AG10803 (cell line): ENCODE measurements at regions not wholly inside any gene's neighbourhood (a gene's known extent, or its start where the extent isn't known, plus 50 kb on each side); places are given as distances from the start of the nearest gene placed in this dataset.

Experiments
- DNase-seq: peaks from one replicate; pipeline ENCODE4 v3.0.0; 2010; ENCODE audit warnings: low read depth
- H3K4me3 ChIP-seq: 2 replicates; pipeline ENCODE4 v1.5.1; 2011; ENCODE audit warnings: mild to moderate bottlenecking, low read length, control low read depth
- TF ChIP-seq, protein P1 (sequence below): conservative IDR thresholded peaks from 2 replicates; pipeline ENCODE4 v1.5.1; 2011; ENCODE audit warnings: mild to moderate bottlenecking, low read length, control low read depth, inconsistent platforms

DNA sequence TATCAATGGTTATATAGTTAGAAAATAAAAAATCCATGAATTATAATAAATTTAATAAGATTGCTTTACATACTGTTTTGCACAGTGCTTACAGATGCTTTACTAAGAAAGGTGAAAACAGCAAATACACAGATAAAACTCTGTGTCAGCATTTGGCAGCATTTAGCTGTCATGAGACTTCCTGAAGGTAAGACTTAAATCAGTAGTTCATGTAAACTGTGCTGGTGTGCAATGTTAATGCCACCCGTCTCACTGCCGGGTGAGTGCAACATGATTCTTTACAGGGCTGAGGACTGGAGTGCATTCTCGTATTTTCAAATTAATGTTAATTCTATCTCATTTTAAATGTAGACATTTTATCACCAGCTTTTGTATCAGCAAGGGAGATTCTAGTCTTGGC lies 326.2 kb upstream of the POT1 start:
- DNase-seq = no peak
- TF ChIP-seq, protein P1, sequence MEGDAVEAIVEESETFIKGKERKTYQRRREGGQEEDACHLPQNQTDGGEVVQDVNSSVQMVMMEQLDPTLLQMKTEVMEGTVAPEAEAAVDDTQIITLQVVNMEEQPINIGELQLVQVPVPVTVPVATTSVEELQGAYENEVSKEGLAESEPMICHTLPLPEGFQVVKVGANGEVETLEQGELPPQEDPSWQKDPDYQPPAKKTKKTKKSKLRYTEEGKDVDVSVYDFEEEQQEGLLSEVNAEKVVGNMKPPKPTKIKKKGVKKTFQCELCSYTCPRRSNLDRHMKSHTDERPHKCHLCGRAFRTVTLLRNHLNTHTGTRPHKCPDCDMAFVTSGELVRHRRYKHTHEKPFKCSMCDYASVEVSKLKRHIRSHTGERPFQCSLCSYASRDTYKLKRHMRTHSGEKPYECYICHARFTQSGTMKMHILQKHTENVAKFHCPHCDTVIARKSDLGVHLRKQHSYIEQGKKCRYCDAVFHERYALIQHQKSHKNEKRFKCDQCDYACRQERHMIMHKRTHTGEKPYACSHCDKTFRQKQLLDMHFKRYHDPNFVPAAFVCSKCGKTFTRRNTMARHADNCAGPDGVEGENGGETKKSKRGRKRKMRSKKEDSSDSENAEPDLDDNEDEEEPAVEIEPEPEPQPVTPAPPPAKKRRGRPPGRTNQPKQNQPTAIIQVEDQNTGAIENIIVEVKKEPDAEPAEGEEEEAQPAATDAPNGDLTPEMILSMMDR = no peak
- no peak overlapping the region for H3K4me3 ChIP-seq

DNA sequence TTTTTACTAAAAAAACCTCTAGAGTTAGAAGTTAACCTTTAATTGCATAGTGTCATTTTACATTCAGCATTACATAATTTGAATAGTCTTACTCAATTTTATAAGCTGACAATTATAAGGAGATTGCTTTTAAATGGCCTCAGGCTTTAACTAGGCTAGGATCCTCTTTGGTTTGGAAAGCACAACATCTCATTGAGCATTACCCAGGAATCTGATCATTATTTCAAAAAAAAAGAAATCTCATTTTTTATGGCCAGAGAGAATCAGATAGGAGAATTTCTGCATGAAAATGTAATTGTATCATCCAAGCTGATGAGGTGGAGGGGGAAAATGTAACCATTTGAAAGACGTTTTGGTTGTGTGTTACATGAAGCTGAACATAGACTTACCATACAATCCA lies 324.9 kb upstream of the POT1 start:
- H3K4me3 ChIP-seq = no peak overlapping the region
- DNase-seq = no peak
- TF ChIP-seq, protein P1 = no peak

DNA sequence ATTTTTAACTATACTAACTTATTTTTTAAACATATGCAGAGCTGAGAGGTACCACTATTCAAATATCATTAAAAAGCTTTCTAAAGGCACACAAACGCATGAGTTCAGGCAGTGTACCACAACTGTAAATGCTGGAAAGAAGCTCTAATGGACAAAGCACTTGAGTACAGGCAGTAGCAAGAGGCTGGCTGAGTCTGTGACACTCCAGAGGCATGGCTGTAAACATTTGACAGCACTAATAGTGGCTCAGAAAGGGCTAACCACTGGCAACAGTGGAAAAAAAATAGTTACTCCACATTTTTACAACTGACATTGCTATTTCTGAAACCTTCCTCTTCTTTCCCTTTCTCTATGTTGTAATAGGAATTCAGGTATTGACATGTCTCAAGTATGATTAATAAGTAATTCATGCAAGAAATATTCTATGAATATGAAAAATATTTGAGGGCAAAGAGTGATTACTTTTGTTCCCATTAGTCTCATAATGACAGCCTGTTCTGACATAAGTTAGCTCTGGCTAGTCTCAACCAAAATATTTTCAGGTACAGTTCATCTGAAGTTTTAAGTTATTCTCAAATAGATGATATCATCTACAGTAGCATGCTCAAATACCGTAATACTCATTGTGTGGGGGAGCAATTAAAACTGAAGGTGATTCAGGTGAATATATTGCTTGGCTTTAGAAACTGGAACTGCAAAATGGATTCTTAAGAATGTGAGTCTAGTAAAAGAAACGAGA lies 324.0 kb upstream of the POT1 start:
- H3K4me3 ChIP-seq = no peak overlapping the region
- TF ChIP-seq, protein P1 = no peak
- no peak for DNase-seq

DNA sequence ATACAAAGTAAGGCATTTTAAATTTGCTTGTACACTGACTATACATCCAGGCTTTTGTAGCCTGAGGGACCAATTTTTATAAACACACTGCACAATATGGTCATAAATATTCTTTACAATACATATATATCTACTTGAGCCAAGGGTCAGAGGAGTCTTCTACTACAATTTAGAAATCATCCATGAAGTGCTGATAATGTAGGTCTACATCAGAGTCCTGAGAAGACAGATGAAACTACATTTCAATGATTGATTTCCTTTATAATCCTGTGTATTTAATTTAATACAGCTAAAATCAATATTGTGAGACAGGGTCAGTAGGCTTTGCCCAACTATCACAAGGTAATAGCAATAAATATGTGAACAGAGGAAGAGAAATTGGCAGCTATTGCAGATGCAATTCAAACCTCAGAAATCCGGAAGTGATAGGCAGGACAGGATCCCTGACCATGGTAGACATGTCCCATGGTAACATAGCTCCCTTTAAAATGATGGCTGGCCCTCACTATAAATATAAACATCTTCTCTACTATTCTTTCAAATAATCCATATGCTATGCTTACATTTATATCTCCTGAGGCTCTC lies 318.0 kb upstream of the POT1 start:
- DNase-seq = no peak
- TF ChIP-seq, protein P1 = no peak
- no peak overlapping the region for H3K4me3 ChIP-seq

DNA sequence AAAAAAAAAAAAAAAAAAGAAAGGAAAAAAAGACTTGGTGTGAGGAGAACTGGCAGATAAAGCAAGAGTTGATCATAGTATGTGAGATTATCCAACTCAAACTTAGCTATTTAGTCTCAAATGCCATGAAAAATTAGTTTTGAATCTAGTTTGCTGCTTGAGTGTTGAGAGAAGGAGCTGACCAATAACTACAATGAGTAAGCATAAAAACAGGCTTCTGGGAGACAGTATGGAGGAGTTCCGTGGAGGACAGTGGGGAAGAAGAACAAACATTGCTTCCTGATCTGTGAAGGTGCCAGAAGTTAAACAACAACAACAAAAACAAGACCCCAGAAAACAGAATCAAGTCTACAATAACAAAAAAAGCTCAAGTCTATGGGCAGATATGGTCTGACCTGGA lies 317.1 kb upstream of the POT1 start:
- no peak for DNase-seq
- TF ChIP-seq, protein P1 = no peak
- H3K4me3 ChIP-seq = no peak overlapping the region

DNA sequence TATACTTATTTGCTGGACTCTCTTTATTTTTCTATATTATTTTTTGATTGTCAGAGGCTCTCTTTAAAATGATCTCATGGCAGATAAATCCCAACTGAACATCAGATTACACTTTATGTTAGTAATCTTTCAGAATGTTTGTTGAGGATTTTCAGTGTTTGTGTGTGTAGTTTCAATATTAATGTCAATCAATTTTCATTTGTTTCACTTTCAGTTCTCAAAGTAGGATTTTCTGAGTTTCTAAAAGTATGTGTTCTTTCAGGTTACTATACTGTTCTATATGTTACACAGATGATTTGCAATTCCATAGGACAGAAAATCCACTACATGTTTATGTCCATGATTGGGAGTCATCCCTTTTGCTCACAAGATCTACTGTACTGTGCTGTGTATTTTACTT lies 311.9 kb upstream of the POT1 start:
- DNase-seq = no peak
- no peak overlapping the region for H3K4me3 ChIP-seq
- TF ChIP-seq, protein P1 = no peak

- TF ChIP-seq, protein P1 = no peak
- no peak for DNase-seq
- no peak overlapping the region for H3K4me3 ChIP-seq
These were observed 293.0 kb upstream of the POT1 start for GRCh38 chr7:125222596-125222995.
